HG02885 (cell line): ENCODE measurements at regions not wholly inside any gene's neighbourhood (a gene's known extent, or its start where the extent isn't known, plus 50 kb on each side); places are given as distances from the start of the nearest gene placed in this dataset.

ENCODE experiments used
- ATAC-seq: cut with Tn5 transposase; IDR thresholded peaks from one replicate; pipeline ENCODE4 v1.9.1; 2021; ENCODE audit warnings: mild to moderate bottlenecking; ENCODE audit not compliant: unreplicated experiment, poor library complexity

DNA sequence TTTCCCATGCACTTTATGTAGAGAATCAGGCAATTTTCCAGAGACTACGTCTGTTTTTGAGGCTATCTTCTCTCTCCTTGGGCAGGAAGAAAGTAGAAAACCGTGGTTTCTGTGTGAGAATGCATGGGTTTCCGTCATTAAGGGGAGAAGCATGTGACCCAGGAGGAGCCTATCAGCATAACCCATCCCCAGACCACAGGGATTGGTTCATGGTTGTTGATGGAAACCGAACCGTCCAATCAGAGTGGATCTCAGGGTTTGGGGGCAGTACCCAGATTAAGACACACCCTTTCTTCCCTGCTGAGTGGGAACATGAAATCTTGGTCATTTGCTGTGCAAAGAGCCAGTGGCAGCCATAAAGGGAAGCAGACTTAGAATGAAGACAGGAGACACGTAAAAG is 517.8 kb downstream of the MN1 start:
- no peak for ATAC-seq

DNA sequence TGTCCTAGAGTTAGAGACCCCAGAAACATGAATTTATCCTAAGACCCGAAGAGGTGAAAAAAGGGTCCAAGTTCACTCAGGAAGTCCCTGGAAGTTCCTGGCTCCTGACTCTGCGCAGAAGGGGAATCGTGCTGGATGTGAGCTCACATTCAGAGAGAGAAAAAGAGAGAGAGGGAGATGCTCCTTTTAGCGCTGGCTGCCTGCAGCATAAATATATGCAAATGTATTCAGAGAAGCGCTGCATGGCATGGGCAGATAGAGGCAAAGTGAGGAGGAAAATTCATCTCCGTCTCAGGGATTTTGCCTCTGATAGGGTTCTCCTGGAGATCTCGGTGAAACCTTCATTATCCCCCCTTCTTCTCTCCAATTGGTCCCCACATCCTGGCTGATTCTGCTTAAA is 517.2 kb downstream of the MN1 start:
- ATAC-seq: no peak

DNA sequence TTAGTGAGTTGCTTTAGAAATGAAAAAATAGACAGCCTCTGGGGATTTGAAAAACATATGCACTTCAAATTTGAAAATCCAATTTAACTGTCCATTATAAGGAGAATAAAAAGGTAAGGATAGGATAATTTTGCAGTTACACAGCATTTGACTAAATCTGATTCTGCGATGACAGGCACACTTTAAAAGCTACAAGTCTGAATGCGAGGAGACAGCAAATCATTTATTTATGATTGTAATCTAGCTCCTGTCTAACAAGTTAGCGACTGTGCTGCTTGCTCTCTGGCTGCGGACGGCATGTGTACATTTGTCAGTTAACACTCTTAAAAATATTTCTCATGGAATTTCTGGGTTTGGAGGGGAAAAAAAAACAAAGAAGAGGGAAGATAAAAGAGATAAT is 514.8 kb downstream of the MN1 start:
- ATAC-seq: no peak

DNA sequence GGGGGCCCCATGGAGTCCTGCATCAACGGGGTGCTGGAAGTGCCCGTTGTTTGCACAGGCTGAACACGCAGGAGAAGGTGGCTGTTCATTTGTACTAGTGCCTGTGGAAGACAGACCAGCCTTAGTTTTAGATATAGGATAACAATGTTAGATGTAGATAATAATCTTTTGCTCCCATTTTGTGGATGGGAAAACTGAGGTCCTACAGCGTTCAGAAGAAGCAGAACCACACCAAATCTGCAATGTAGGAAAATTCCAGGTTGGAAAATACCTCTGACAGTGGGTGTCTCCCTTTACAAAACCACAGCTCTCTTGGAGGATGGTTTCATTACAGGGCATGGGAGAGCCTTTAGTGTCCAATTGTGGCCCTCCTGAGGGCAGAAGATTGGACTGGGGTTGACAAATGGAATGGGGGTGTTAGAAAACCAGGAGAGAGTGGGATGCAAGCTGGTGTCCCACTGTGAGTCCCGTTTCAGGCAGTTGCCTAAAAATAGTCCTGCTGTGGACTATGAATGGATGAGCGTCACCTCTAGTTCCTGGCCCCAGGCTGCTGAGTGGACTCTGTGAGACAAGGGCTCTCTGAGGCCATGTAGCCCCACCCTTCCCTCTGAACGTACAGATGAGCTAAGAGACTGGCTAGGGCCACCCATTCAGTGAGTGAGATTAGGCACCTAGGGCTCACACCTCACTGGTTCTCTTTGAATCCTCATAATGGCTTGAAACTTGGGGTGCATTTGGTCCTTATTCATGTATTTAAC is 508.8 kb downstream of the MN1 start:
- ATAC-seq: no peak

DNA sequence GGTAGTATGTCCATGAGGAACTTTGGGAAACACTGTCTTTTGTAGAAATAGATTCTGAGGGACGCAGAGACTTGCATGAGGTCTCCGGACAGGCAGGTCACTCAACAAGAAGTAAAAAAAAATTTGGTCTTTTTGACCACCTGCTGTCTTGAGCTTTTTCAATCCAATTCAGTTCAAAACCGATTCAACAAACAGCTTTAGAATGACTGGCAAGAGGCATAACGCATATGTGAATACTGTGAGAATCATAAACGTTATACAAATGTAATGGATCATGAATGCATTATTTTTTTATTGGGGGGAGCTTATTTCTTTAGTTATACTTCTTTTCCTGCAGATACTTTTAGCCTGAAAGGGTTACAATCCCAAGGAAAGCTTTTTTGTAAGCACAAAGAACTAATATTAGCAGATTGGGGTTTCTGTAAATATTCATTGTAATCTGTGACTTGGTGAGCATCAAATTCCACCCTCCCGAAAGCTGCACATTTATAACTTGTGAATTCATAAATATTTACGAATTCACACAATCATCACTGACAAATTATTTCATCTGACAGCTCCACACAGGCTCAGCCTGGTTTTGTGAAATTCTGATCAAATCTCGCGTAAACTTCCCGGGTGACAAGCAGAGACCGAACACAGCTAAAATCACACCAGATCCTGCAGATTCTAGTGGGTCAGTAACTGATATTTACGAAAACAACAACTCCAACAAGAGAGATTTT is 507.7 kb downstream of the MN1 start:
- ATAC-seq: no peak

DNA sequence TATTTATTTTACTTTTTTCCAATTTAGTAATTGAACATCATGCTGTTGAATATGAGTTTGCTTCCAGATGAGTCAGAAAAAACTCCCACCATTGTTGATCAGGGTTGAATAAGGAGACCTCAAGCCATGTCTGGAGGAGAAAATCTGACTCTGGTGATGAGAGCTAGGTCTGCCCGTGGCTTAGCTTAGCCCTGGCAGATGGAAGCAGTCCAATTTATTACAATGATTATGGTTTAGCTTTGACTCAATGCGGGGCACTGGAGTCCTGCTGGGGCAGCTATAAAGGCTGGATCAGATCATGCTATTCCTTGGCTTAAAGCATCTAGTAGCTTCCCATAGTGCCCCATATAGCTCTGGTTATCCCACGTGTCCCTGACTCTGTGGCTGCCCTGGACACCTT is 506.5 kb downstream of the MN1 start:
- ATAC-seq: no peak

DNA sequence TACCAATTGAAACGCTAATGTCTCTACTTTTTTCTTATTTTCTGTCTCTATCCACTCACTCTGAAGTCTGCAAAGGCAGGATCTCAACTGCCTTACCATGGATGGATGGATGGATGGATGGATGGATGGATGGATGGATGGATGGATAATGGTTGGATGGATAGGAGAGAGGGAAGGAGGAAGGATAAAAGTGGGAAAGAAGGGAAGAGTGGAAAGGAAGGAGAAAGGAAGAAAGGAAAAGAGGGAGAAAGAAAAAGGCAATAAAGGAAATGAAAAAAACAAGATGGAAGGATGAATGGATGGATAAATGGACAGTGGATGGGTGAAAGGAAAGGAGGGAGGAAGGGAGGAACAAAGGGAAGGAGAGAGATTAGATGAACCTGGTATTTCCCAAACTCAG is 506.0 kb downstream of the MN1 start:
- ATAC-seq: no peak

DNA sequence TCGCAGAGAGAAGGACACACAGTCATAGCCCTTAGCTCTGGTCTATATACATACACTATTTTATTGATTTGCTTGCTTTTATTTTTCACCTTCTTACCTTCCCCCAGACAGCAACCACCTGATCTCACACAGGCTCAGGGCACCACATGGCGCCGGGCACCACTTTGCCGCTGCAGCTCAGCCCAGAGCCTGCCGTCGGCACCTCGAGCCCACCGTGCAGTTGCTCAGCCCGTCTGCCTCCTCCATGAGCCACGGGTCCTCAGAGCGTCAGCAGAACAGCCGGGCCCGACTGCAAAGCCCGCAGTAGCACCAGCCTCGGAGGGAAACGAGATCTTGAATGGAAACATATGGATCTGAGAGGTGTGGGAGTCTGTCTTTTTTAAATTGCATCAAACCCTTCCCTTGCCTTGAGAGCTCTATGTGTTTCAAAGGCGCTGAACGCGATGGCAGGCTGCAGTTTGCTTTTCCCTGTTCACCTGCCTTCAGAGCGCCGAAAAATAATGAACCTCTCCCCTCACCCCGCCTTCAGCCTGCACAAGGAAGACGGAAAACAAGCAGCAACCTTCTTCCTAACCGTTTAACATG is 505.4 kb downstream of the MN1 start:
- no peak for ATAC-seq

DNA sequence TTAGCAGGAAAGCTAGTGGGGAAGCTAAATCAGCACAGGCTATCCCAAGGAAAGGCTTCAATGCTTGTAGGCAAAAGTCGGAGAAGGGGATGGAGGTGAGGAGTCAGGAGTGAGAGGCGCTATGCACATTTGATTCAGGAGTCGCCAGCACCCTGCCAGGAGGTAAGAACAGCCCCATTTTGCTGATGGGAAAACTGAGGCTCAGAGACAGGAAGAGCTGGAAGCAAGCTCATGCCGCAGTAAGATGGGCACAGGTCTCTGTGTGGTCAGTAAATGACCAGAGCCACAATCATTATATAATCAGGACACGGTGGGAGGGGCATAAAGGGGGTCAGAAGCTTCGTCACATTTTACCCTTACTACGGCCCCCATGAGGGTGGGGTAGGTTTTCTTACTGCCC is 504.4 kb downstream of the MN1 start:
- ATAC-seq: no peak

DNA sequence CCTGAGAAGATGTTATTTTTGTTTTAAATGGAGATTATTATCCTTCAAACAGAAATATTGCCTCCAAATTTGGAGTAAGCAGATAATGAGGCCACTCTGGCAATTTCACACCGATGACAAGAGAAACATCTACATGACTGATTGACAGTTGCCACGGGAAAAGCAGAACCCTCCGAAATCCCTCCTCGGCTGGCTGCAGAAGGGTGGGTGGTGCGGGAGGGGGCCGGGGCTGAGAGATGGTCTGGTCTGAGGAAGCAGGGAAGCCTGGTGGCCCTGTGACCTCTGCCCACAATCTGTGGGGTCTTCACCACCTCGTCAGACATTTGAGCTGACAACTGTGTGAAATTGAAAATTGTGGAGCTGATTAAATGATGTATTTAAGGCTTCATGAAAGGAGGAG is 503.2 kb downstream of the MN1 start:
- ATAC-seq: no peak

DNA sequence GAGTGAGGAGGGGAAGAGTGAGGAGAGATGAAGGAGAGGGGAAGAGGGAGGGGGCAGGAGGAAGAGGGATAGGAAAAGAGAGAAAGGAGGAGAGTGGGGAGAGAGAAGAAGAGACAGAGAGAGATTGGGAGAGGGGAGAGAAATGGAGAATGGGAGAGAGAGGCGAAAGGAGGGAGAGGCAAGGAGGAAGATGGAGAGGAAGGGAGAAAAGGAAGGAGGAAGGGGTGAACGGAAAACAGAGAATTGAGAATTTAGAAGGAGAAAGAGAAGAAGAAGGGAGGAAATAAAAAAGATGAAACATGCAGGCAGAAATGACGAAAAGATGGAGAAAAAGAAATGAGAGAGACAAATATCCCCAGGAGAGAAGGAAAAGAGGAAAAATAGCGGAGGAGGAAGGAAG is 502.8 kb downstream of the MN1 start:
- no peak for ATAC-seq

DNA sequence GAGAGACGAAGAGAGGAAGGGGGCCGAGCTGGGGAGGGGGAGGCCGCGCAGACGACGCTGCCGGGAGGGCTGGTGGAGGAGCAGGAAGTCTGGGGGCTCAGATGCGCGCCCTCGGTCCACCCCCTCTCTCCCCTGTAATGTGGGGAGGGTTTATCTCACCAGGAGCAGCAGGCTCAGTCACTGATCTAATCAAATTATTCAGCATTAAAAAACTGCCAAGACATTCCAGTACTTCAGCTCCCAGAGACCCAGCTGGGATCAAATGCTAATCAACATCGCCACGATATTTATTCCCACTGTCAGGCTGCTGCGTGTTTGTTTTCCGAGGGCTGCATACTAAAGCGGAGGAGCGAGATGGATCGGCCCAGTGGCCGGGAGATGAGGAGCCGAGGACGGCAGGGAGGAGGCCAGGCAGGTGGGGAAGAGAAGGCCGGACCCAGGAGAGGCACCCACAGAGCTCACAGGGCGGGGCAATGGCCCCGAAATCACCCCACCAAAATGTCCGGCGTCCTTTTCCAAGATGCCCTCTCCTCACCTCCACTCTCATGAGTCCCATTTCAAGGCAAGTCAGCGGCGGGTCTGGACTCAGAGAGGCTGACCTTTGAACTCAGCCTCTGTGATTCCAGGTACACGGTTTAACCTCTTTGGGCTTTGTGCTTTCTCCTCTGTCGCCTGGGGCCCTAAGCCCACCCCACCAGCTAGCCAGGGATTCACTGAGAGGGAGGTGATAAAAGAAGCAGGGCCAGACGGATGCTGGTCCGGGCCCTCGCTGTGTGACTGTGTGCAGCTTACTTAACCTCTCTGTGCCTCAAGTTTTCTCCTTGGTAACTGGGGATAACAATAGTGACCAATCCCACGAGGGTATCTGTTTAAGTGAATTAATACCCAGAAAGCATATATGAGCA is 502.1 kb downstream of the MN1 start:
- ATAC-seq: no peak

DNA sequence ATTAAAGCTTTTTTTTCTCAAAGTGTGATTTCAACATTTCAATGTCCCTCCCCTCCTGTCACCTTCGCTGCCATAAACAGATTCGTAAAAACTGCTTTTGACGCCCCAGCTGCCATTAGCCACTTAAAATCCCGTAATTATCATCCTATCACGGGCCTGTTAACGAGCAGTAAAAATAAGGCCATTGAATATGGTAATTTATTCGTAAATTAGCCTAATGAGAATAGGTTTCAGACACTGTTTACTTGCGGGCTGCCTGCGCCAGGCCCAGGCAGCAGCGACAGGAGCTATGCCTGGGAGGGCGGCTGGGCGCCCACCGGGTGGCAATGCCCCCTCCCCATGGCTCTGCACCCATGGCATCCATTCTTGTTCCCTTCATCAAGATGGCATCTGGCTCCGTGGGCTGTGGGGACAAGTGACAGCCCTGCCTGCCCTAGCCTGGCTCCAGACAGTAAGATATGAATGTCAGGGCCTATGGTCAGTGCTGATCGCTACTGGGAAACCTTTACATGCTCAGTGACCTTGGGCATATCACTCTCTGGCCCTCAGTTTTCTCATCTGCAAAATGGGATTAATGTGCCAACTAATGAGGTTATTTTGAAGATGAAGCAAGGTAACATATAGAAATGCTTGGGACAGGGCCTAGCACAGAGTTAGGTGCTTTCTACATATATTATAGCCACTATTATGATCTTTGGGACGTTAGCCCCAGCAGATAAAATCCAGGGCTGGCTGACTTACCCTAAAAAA is 500.8 kb downstream of the MN1 start:
- no peak for ATAC-seq

DNA sequence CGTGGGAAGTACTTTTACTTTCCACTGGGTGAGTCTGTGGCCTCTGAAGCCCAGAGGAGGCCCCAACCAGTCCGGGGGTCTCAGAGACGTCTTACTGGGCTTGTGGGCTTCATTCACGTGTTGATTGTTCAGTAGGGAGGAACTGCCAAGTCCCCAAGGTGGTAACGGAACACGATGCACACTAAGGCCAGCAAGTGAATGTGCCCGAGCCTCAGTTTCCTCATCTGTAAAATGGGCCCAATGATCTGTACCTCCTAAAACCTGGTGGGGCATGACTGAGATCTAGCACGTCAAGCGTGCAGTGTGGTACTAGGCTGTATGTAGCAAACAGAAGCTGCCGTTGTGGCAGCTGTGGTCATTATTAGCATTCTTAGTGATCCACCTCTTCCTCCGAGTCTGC is 499.1 kb downstream of the MN1 start:
- ATAC-seq: no peak

DNA sequence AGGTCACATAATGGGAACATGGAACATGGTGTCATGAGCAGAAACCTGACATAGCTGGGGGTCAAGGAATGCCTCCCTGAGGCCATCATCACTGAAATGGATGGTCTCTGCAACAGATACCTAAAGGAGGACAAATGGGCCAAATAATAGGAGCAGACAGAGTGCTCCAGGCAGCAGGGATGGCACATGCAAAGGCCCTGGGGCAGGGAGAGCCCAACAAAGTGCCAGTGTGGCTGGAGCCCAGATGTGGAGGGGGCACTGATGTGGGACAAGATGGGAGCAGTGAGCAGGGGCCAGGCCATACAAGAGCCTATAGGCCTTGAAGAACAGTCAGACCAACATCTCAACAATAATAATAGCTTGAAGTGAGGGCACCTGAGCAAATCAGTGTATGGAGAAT is 497.8 kb downstream of the MN1 start:
- no peak for ATAC-seq

DNA sequence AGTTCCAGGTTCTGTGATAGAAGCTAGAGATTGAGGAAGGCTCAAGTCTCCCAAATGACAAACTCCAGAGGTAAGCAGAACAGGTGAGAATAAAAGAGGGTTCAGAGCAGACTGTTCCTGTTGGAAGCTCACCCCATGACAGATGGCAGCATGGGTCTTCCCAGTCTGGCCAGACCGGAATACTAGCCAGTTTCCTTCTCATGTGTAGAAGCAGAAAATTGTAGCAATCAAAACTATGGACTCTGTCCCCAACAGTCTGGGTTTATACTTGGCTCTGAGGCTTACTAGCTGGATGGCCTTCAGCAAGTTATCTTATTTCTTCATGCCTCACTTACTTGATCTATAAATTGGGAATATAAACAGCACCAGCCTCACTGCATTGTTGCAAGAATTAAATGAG is 494.8 kb downstream of the MN1 start:
- no peak for ATAC-seq

DNA sequence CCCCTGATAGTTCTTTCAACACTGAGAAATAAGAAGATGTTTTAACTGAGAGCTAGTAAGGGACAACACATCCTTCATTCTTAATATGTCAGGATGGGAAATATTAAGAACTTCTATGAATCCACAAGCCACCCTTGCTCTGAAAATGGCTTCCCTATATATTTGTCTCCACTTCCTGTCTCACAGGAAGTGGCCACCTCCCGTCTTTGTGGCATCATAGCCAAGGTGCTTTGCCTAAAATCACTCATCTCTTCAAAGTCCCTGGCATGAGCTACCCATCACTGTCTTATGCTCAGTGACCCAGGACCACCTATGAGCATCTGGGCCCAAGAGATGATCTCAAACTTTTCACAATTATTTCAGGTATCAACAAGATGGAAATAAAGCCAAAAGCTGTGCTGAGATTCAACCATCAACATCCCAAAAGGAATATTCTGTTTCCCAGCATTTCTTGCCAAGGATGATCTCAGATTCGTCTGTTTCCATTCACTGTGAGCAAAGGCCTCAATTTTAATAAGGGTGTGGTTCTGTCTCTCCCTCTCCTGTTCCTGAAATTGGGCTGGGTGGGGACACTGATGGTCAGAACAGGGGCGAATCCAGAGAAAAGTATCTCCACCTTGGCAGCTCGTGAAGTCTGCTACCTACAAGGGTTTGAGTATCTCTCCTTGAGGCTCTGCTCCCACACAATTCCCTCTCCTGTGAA is 493.9 kb downstream of the MN1 start:
- ATAC-seq: no peak

DNA sequence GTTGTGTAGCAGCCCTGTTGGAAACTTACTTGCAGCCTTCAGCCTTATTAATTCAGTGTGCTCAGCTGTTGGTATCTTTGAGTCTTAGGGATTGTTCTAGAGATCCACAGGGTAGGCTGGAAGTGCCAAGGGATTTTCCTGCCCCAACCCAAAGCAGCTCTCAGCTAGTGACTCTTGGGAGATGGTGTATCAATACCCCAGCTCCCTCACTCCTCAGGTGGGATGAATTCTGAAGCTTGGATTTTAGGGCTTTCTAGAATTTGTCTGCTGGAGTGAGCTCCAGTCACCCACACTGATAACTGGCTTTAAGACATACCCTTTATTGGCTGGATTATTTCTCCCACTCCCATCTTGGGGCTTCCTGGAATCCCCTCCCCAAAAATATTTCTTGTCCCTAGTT is 493.0 kb downstream of the MN1 start:
- ATAC-seq: no peak

DNA sequence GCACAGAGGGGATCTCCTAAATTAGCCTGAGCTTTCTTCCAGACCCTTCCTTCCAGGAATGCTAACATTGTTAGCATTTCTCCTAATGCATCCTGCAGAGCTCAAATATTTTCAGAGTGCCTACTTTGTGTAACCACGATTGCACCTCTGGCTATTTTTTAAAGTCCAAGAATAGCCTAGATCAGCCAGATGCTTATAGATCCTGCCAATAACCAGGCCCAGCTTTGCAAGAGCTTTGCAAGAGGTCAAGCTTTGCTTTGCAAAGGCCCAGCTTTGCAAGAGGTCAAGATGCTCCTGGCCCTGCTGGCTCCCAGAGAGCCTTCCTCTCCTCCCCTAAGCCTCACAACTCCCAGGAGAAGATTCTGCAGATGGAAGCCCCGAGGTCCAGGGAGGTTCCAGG is 491.9 kb downstream of the MN1 start:
- no peak for ATAC-seq
